Omental fat pad (tissue), 3 donors: ENCODE measurements at regions not wholly inside any gene's neighbourhood (a gene's known extent, or its start where the extent isn't known, plus 50 kb on each side); places are given as distances from the start of the nearest gene placed in this dataset.

Experiments used
- ATAC-seq: fragments of 150-250 bp; one replicate; pipeline ENCODE4 v1.9.1; 2016; ENCODE audit warnings: mild to moderate bottlenecking, moderate library complexity; ENCODE audit not compliant: low FRiP score
- DNase-seq: peaks from one replicate; pipeline ENCODE4 v3.0.0-alpha.2; 2019; ENCODE audit warnings: low spot score
- CTCF ChIP-seq, 3 donors: fragments of 450-650 bp; IDR thresholded peaks; one replicate each; pipeline ENCODE4 v1.5.1; 2016 to 2017; ENCODE audit warnings: antibody characterized with exemption in 3 of 3, mild to moderate bottlenecking in 3 of 3, moderate library complexity in 2 of 3

DNA sequence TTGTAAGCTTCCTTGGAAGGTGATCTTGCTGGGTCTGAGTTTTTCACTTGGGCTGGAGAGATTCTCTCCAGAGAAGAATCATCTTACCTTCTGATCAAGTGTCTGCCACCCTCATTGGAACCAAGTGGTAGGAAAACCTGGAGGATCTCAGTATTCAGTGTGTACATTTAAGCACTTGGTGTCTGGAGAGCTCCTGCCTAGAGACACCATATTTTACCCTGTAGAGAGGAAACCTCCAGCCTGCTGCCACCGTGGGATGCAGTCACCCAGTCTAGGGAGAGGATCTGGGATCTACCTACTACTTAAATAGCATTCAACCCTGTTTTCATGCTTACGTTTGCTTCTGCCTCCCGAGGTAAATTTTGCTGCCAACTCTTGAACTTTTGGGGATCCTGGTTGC is 274.3 kb downstream of the SV2B start:
- ATAC-seq (no peak), DNase-seq (no peak)
- no peak for TF ChIP-seq CTCF (IDR thresholded peaks at IDR 0.05)

GRCh38 chr15:91376038-91376437 is 276.0 kb downstream of the SV2B start:
- no peak for TF ChIP-seq CTCF (IDR thresholded peaks at IDR 0.05)
- ATAC-seq = no peak
- DNase-seq = no peak

GRCh38 chr15:91380114-91380513 is 280.1 kb downstream of the SV2B start:
- ATAC-seq (no peak), DNase-seq (no peak)
- no peak for TF ChIP-seq CTCF (IDR thresholded peaks at IDR 0.05)

GRCh38 chr15:91383532-91383931 is 283.5 kb downstream of the SV2B start:
- ATAC-seq = no peak
- TF ChIP-seq CTCF (IDR thresholded peaks at IDR 0.05) = no peak

DNA sequence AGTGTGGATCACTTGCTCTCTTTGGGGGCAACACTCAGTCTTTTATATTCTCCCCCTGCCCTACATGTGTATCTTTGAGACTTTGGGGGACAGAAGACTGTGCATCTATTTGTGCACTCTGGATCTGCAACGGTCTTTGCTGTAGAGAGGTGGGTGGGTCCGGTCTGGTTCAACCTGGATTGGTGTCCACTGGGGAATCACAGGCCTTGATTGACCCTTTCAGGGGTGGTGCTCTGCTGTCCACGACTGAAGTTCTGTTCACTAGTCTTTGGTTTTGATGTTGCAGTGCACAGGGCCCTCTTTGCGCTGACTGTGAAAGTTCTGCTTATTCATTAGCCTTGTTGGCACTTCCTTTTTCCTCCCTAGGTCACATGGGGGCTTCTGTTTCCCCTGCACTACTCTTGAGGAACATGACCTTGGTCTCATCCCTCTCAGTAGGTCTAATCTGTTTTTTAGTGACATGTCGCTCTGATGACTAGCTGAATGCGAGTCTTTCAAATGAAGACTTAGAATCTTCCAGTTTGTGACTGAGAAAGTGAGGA is 284.2 kb downstream of the SV2B start:
- DNase-seq (no peak), ATAC-seq (no peak)
- no peak for TF ChIP-seq CTCF (IDR thresholded peaks at IDR 0.05)

More at GRCh38 chr15:91383532-91383931, 283.5 kb downstream of the SV2B start:
- no peak for DNase-seq

DNA sequence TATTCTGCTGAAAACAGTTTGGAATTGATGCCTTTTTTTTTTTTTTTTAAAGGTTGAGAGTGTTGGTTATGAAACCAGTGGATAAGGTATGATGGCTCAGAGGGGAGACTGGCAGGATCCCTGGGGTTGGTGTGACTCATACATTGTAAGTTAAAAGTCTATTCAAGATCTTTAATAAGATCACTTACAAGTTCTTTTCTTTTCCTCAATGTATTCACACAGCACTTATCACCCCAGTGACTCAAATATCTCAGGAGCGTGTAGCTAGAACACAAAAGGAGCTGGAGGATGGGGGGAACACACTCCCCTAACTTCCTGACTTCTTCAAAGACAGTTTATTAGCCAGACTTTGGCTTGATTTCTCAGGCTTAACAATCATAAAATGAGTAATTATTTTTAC is 285.3 kb downstream of the SV2B start:
- ATAC-seq = no peak
- no peak for DNase-seq
- no peak for TF ChIP-seq CTCF (IDR thresholded peaks at IDR 0.05)

DNA sequence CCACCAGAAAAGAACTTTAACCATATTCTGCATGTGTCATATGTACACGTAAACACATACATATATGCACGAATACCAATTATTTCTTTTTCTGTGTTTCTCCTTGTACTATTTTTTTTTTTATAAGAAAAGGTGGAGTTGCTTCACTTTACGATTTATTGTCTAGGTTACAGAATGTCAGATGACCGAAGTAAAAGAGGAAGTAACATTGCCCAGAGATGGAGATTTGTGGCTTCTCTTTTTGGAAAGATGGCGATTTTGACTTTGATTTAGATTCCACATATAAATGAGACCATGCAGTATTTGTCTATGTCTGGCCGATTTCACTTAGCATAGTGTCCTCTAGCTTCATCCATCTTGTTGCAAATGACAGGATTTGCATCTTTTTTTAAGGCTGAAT is 293.1 kb downstream of the SV2B start:
- TF ChIP-seq CTCF (IDR thresholded peaks at IDR 0.05) = no peak
- no peak for DNase-seq
- no peak for ATAC-seq
